ENCODE measurements at regions not wholly inside any gene's neighbourhood (a gene's known extent, or its start where the extent isn't known, plus 50 kb on each side); places are given as distances from the start of the nearest gene placed in this dataset.

DNA sequence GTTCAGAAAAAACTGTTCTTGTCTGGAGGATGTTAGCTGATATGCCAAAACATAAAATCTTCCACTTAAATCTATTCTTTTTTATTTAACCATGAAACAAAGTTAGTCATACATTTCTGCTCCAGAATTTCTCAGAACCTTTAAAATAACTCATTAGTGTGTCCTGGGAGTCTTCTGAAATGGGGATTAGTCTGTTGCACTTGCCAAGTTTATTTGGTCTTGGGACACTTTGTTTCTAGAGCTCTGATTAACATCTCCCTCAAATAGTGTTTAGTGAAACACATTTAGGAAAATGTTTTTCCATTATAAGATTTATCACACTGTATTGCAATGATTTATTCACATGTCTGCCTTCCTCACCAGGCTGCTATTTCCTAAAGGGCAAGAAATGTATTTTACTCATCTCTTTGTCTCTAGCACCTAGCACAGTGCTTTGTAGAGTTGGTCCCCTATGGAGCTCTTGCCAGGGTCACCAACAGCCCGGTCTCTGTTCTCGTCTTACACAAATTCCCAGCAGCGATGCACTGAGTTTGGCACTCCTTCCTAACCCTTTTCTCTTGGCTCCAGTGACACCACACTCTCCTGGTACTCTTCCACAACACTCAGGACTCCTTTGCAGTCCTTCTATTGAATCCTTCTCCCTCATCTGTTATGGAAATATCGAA is 189.2 kb downstream of the CSNK2A3 start:
- TF ChIP-seq EZH2 (IDR thresholded peaks at IDR 0.05; ENCODE audit: insufficient read depth, poor library complexity, severe bottlenecking) (no peak), EZH2phosphoT487 (IDR thresholded peaks at IDR 0.05; ENCODE audit: insufficient read depth, low read depth) (no peak)

Data from GM23248 (cell line).